KMS-11 (cell line): ENCODE measurements at regions not wholly inside any gene's neighbourhood (a gene's known extent, or its start where the extent isn't known, plus 50 kb on each side); places are given as distances from the start of the nearest gene placed in this dataset.

ENCODE experiments used
- H2AFZ ChIP-seq: fragments of 200-600 bp; sonication (generic); 2 replicates; pipeline ENCODE4 v1.6.1; 2016; ENCODE audit warnings: antibody characterized with exemption, mixed run types, low read depth
- H3K27ac ChIP-seq: fragments of 200-600 bp; sonication (generic); 2 replicates; pipeline ENCODE4 v1.6.1; 2016; ENCODE audit warnings: mild to moderate bottlenecking, mixed run types
- H3K27me3 ChIP-seq: fragments of 200-600 bp; sonication (generic); 2 replicates; pipeline ENCODE4 v1.6.1; 2017; ENCODE audit warnings: mild to moderate bottlenecking, low read depth, mixed run types, moderate library complexity; ENCODE audit not compliant: insufficient read depth
- H3K36me3 ChIP-seq: fragments of 200-600 bp; sonication (generic); 2 replicates; pipeline ENCODE4 v1.6.1; 2017; ENCODE audit warnings: mild to moderate bottlenecking, mixed run types; ENCODE audit not compliant: insufficient read depth
- H3K4me1 ChIP-seq: fragments of 200-600 bp; sonication (generic); 2 replicates; pipeline ENCODE4 v1.6.1; 2016; ENCODE audit warnings: mild to moderate bottlenecking, low read depth, mixed run types; ENCODE audit not compliant: poor library complexity, severe bottlenecking
- H3K4me2 ChIP-seq: fragments of 200-600 bp; sonication (generic); 2 replicates; pipeline ENCODE4 v1.7.0; 2016; ENCODE audit warnings: mild to moderate bottlenecking, mixed run types
- H3K4me3 ChIP-seq: fragments of 200-600 bp; sonication (generic); IDR thresholded peaks from 2 replicates; pipeline ENCODE4 v1.6.1; 2017; ENCODE audit warnings: low read depth, low read length, mixed read lengths; ENCODE audit not compliant: insufficient read depth
- H3K79me2 ChIP-seq: fragments of 200-600 bp; sonication (generic); 2 replicates; pipeline ENCODE4 v1.6.1; 2016; ENCODE audit warnings: low read depth, mixed run types; ENCODE audit not compliant: insufficient read depth
- H3K9ac ChIP-seq: fragments of 200-600 bp; sonication (generic); 2 replicates; pipeline ENCODE4 v1.6.1; 2016; ENCODE audit warnings: mild to moderate bottlenecking, mixed run types
- H4K20me1 ChIP-seq: fragments of 200-600 bp; sonication (generic); 2 replicates; pipeline ENCODE4 v1.6.1; 2016; ENCODE audit warnings: mild to moderate bottlenecking, mixed run types; ENCODE audit not compliant: insufficient read depth
- TF ChIP-seq, protein P1 (sequence below): fragments of 200-600 bp; sonication (generic); conservative IDR thresholded peaks from 2 replicates; pipeline ENCODE4 v1.6.1; 2017; ENCODE audit warnings: low read depth, mild to moderate bottlenecking, antibody characterized with exemption, low read length, moderate library complexity, mixed read lengths

DNA sequence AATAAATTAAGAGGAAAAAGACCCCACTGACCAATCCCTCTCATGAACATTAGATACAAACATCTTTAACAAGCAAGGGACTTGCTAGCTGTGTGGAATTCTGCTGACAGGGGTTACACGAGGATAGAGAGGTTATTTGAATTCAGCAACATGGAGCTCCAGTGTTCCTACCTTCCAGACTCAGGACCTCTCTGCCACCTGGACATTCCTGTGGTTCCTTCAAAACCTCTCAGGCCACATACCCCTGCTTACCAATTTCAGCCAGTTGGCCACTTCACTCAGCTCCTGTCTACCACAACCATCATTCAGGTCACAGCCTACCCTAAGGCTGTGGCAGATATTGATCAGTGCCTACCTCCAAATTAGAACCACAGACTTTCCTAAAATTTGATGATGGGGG lies 147.5 kb downstream of the RRAGC start:
- TF ChIP-seq, protein P1, sequence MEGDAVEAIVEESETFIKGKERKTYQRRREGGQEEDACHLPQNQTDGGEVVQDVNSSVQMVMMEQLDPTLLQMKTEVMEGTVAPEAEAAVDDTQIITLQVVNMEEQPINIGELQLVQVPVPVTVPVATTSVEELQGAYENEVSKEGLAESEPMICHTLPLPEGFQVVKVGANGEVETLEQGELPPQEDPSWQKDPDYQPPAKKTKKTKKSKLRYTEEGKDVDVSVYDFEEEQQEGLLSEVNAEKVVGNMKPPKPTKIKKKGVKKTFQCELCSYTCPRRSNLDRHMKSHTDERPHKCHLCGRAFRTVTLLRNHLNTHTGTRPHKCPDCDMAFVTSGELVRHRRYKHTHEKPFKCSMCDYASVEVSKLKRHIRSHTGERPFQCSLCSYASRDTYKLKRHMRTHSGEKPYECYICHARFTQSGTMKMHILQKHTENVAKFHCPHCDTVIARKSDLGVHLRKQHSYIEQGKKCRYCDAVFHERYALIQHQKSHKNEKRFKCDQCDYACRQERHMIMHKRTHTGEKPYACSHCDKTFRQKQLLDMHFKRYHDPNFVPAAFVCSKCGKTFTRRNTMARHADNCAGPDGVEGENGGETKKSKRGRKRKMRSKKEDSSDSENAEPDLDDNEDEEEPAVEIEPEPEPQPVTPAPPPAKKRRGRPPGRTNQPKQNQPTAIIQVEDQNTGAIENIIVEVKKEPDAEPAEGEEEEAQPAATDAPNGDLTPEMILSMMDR = no peak
- H3K79me2 ChIP-seq = no peaks in the 10 kb centered on the region
- no peak overlapping the region for H3K4me2 ChIP-seq
- no peak overlapping the region for H2AFZ ChIP-seq
- H3K4me1 ChIP-seq = no peaks in the 10 kb centered on the region
- no peak overlapping the region for H3K27ac ChIP-seq
- H3K4me3 ChIP-seq = no peak overlapping the region
- no peaks in the 10 kb centered on the region for H4K20me1 ChIP-seq
- H3K9ac ChIP-seq = no peak overlapping the region
- H3K36me3 ChIP-seq = no peaks in the 10 kb centered on the region
- H3K27me3 ChIP-seq = no peaks in the 10 kb centered on the region

DNA sequence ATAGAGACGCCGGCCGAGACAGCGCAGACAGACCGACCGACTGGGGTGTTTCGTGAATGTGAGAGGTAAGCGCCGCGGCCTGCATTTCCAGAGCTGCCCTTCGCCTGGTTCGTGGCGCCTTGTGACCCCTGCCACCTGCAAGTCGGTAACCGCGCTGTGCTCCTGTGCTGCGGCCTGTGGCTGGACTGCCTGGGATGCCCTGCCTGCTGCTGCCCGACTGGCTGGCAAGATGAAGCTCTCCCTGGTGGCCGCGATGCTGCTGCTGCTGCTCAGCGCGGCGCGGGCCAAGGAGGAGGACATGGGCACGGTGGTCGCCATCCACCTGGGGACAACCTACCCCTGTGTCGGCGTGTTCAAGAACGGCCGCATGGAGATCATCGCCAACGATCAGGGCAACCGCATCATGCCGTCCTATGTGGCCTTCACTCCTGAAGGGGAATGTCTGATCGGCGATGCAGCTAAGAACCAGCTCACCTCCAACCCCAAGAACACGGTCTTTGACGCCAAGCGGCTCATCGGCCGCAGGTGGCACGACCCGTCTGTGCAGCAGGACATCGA lies 150.8 kb downstream of the RRAGC start:
- H3K4me3 ChIP-seq = no peak overlapping the region
- no peak overlapping the region for H3K9ac ChIP-seq
- H3K27me3 ChIP-seq = no peaks in the 10 kb centered on the region

DNA sequence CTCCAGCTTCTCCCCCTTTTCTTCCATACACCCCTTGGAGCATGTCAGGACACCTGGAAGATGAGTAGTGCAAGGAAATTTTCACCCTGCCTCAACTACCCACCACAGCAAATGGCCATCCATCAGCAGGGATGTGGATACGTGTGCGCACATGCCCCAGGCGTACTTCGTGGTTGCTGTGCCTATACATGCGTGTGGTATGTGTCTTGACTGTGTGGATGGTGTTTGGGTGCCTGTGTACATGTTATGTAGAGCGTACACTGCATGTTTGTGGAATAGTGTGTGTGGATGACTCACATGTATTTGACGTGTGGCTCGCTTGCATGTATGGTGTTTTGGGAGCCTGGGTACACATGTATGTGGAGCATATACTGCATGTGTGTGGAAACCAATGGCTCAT lies 158.5 kb downstream of the RRAGC start:
- Histone ChIP-seq H3K27me3 (no peaks in the 10 kb centered on the region), H3K4me1 (no peaks in the 10 kb centered on the region), H3K4me2 (no peak overlapping the region), H3K9ac (no peak overlapping the region), H3K27ac (no peak overlapping the region), H3K4me3 (no peak overlapping the region), H3K36me3 (no peaks in the 10 kb centered on the region), H2AFZ (no peak overlapping the region), H3K79me2 (no peaks in the 10 kb centered on the region), H4K20me1 (no peaks in the 10 kb centered on the region)
- TF ChIP-seq, protein P1 = no peak

More for the DNA sequence above, 150.8 kb downstream of the RRAGC start:
- Histone ChIP-seq H3K79me2 (no peaks in the 10 kb centered on the region), H3K4me1 (no peaks in the 10 kb centered on the region), H3K4me2 (no peak overlapping the region), H4K20me1 (no peaks in the 10 kb centered on the region), H3K36me3 (no peaks in the 10 kb centered on the region), H2AFZ (no peak overlapping the region), H3K27ac (no peak overlapping the region)
- TF ChIP-seq, protein P1 = no peak

DNA sequence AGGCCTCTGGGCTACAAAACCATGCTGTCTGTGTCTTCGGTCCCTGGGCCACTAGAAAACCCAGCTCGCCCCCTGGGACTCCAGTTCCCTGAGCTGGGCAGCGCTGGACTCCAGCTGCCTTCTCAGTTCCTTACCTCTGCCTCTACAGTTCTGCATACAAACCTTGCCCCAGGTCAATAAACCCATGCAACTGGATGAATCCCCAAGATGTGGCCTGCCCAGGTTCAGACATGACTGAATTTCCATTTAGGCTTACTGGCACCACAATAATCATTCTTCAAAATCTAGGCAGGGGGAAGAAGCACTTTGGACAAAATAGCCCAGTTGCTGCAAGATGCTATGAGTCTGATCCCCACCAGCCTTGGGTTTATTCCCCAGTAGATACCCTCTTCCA lies 159.5 kb downstream of the RRAGC start:
- Histone ChIP-seq H3K4me3 (no peak overlapping the region), H3K27ac (no peak overlapping the region), H2AFZ (no peak overlapping the region), H3K79me2 (no peaks in the 10 kb centered on the region), H3K36me3 (no peaks in the 10 kb centered on the region), H4K20me1 (no peaks in the 10 kb centered on the region), H3K9ac (no peak overlapping the region), H3K4me1 (no peaks in the 10 kb centered on the region), H3K4me2 (no peak overlapping the region), H3K27me3 (no peaks in the 10 kb centered on the region)
- TF ChIP-seq, protein P1 = no peak
